VCaP (cell line): ENCODE measurements at regions not wholly inside any gene's neighbourhood (a gene's known extent, or its start where the extent isn't known, plus 50 kb on each side); places are given as distances from the start of the nearest gene placed in this dataset.

Experiments
- H3K27ac ChIP-seq: fragments of 450-650 bp; 2 replicates; pipeline ENCODE4 v1.5.1; 2017
- TF ChIP-seq, protein P1 (sequence below): fragments of 450-650 bp; conservative IDR thresholded peaks from 2 replicates; pipeline ENCODE4 v1.5.1; 2017; ENCODE audit warnings: mild to moderate bottlenecking, moderate library complexity

DNA sequence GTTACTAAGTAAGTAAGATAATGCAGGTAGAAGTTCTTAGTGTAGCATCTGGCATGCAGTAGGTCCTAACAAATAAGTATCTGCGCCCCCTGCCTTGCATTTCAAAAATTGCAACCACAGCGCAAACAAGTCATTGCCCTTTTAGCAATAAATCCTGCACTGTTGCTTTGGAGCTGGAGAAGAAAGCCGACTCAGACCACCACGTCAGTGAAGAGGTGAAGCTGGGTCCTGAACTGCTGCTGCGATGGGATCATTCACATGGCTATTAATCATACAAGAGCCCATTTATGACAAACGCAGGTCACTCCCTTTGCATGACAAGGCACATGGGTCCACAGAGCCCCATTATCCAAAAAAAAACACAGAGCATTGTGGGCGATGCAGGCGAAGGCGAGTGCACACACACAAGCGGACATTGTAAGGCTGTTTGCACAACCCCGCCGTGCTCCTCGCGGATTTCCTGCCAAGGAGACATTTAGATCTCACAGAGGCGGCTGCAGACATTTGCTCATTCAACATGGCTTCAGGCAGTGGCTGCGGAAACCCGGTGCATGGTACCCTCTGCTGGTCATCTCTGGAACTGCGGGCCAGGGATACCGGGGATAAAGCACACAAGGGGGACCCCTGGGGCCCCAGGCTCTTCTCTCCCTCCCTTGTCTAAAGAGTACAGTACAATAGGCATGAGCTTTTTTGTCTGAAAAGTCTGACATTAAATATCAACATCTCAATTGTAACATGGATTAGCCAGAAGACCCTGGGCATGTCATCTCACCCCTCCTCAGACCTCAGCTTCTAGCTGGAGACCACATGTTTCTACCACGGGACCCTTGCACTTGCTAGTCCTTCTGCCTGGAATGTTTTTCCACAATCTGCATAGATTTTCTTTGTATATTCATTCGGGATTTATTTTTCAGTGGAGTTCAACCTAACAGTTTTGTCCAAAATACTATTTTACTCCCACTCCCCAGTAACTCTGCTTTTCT lies 56.7 kb downstream of the CYRIA start:
- TF ChIP-seq, protein P1, sequence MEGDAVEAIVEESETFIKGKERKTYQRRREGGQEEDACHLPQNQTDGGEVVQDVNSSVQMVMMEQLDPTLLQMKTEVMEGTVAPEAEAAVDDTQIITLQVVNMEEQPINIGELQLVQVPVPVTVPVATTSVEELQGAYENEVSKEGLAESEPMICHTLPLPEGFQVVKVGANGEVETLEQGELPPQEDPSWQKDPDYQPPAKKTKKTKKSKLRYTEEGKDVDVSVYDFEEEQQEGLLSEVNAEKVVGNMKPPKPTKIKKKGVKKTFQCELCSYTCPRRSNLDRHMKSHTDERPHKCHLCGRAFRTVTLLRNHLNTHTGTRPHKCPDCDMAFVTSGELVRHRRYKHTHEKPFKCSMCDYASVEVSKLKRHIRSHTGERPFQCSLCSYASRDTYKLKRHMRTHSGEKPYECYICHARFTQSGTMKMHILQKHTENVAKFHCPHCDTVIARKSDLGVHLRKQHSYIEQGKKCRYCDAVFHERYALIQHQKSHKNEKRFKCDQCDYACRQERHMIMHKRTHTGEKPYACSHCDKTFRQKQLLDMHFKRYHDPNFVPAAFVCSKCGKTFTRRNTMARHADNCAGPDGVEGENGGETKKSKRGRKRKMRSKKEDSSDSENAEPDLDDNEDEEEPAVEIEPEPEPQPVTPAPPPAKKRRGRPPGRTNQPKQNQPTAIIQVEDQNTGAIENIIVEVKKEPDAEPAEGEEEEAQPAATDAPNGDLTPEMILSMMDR = peak; percentile 96
- peak overlapping the region; percentile 87 for H3K27ac ChIP-seq

- TF ChIP-seq, protein P1 = no peak
- H3K27ac ChIP-seq = no peak overlapping the region
Observed at GRCh38 chr2:16607301-16607700, 58.3 kb downstream of the CYRIA start.

- H3K27ac ChIP-seq = no peak overlapping the region
- TF ChIP-seq, protein P1 = no peak
Observed at GRCh38 chr2:16604236-16604635, 61.4 kb downstream of the CYRIA start.

GRCh38 chr2:16591370-16591933 lies 74.2 kb downstream of the CYRIA start:
- TF ChIP-seq, protein P1 = no peak
- H3K27ac ChIP-seq = no peak overlapping the region

DNA sequence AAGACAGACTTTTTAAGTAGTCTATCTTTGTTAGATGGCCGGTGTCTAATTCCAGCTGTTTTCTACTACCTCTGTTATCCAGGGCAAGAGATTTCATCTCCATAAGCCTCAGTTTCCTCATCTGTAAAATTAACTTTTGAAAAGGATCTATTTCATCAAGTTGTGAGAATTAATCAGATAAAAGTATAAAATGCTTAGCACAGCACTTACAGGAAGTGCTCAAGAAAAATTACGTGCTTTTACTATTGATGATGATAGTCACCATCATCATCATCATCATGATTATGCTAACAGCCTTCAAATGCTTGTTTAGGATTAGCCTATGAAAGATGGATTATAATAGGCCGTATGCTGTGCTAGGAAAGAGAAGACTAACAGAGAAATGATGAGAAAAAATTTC lies 76.2 kb downstream of the CYRIA start:
- no peak overlapping the region for H3K27ac ChIP-seq
- TF ChIP-seq, protein P1 = no peak

GRCh38 chr2:16588565-16588964 lies 77.1 kb downstream of the CYRIA start:
- no peak overlapping the region for H3K27ac ChIP-seq
- TF ChIP-seq, protein P1 = no peak

- TF ChIP-seq, protein P1 = no peak
- H3K27ac ChIP-seq = no peak overlapping the region
Observed at GRCh38 chr2:16587601-16588000, 78.0 kb downstream of the CYRIA start.
